IPS-15b (cell line): ENCODE measurements at regions not wholly inside any gene's neighbourhood (a gene's known extent, or its start where the extent isn't known, plus 50 kb on each side); places are given as distances from the start of the nearest gene placed in this dataset.
A peak's percentile ranks its signal among the peaks of the same experiment; 100 is the strongest.

Source experiments
- H3K27me3 ChIP-seq: one replicate; pipeline ENCODE4 v1.6.1; 2013; ENCODE audit warnings: low read length; ENCODE audit not compliant: control insufficient read depth, insufficient read depth
- H3K36me3 ChIP-seq: one replicate; pipeline ENCODE4 v1.6.1; 2013; ENCODE audit warnings: low read length; ENCODE audit not compliant: control insufficient read depth, insufficient read depth
- H3K4me1 ChIP-seq: one replicate; pipeline ENCODE4 v1.6.1; 2013; ENCODE audit warnings: mild to moderate bottlenecking, low read length; ENCODE audit not compliant: control insufficient read depth, insufficient read depth
- H3K4me3 ChIP-seq: one replicate; pipeline ENCODE4 v1.5.1; 2013; ENCODE audit warnings: low read depth, low read length
- H3K9ac ChIP-seq: one replicate; pipeline ENCODE4 v1.6.1; 2013; ENCODE audit warnings: low read depth, mild to moderate bottlenecking, low read length
- H3K9me3 ChIP-seq: one replicate; pipeline ENCODE4 v1.6.1; 2013; ENCODE audit warnings: mild to moderate bottlenecking, low read length; ENCODE audit not compliant: control insufficient read depth, insufficient read depth

- H3K9ac ChIP-seq, result no peak overlapping the region
- H3K4me3 ChIP-seq, result no peak overlapping the region
- no peaks in the 10 kb centered on the region for H3K4me1 ChIP-seq
- no peaks in the 10 kb centered on the region for H3K27me3 ChIP-seq
- no peaks in the 10 kb centered on the region for H3K9me3 ChIP-seq
- H3K36me3 ChIP-seq, result no peaks in the 10 kb centered on the region
Measured at GRCh38 chr13:106626473-106626872, 58.5 kb upstream of the ARGLU1 start.

GRCh38 chr13:106625578-106625977, 57.6 kb upstream of the ARGLU1 start:
- no peak overlapping the region for H3K9ac ChIP-seq
- no peak overlapping the region for H3K4me3 ChIP-seq
- no peaks in the 10 kb centered on the region for H3K27me3 ChIP-seq
- H3K9me3 ChIP-seq, result no peaks in the 10 kb centered on the region
- no peaks in the 10 kb centered on the region for H3K4me1 ChIP-seq
- no peaks in the 10 kb centered on the region for H3K36me3 ChIP-seq

GRCh38 chr13:106623799-106624460, 56.0 kb upstream of the ARGLU1 start:
- Histone ChIP-seq H3K36me3 (no peaks in the 10 kb centered on the region), H3K9me3 (no peaks in the 10 kb centered on the region), H3K4me3 (no peak overlapping the region), H3K27me3 (no peaks in the 10 kb centered on the region), H3K4me1 (no peaks in the 10 kb centered on the region), H3K9ac (no peak overlapping the region)

DNA sequence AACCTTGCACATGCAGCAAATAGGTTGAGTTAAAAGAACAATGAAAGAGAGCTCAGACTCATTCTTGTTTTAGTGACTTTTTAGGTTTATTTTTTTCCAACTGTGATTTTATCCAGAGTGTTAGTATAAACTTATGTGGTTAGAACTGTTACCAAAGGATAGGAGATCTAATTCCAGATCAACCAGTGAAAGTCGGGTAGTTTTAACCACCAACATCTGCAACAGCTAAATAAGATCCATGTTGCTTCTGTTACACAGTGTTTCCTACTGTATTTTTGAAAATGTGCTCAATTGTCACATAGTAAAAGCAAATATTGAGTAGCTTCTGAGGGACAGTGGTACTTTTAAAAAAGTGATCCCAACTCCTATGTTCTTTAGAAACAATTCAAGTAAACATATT, 53.9 kb upstream of the ARGLU1 start:
- no peaks in the 10 kb centered on the region for H3K4me1 ChIP-seq
- no peaks in the 10 kb centered on the region for H3K27me3 ChIP-seq
- H3K9me3 ChIP-seq, result no peaks in the 10 kb centered on the region
- no peak overlapping the region for H3K9ac ChIP-seq
- H3K4me3 ChIP-seq, result no peak overlapping the region
- no peaks in the 10 kb centered on the region for H3K36me3 ChIP-seq

- Histone ChIP-seq H3K9ac (no peak overlapping the region), H3K4me3 (peak overlapping the region; percentile 39)
Measured at GRCh38 chr13:106619688-106620555, 52.0 kb upstream of the ARGLU1 start.

More at GRCh38 chr13:106619688-106620555, 52.0 kb upstream of the ARGLU1 start:
- Histone ChIP-seq H3K36me3 (no peaks in the 10 kb centered on the region), H3K9me3 (no peaks in the 10 kb centered on the region), H3K4me1 (no peaks in the 10 kb centered on the region), H3K27me3 (no peaks in the 10 kb centered on the region)
